NCI-H1930 (cell line): ENCODE measurements at regions not wholly inside any gene's neighbourhood (a gene's known extent, or its start where the extent isn't known, plus 50 kb on each side); places are given as distances from the start of the nearest gene placed in this dataset.
"Not testable (repeated sequence)": the region's sequence is repeated elsewhere in the genome, so short reads cannot be mapped to it uniquely, and the experiment has no call there.

Experiments
- DNase-seq, 2 experiments: peaks; one replicate each; lab custom pipeline; 2025; lab: John Stamatoyannopoulos, UW

- no peak for DNase-seq
These were observed 174.8 kb downstream of the MINAR1 start for GRCh38 chr15:79606831-79607355.

DNA sequence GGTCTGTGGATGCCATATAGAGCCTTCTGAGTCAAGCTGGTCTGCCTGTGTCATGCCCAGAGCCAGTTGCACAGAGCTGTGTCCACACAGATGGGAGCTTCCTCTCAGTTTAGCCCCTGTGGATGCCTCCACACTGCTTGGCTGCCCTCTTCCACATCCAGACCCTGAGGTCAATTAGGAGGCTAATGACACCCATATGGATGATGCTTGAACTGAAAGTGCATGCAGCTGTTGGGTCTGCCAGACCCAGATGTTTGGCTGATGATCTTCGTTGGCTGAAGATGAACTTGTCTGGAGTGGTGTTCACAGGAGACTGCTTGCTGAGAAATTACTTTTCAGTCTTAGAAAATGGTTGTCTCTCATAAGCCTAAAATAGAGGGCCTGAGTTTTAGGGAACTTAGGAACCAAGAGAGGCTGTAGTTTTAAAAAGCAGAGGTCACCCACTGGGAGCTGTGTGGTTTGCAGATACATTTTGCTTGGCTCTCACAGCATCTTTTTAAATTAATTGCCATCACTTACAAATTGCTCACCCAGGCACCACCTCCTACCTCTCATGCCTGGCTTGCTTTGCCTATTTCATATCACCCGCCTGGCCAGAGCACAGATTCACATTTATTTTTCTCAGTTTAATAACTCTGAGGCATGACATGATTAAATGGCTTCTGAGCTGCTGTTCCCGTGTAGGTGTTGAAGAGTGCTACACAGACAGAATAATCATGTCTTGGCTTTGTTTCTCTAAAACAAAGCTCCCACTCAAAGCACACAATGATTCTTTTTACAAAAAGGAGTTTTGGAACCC is 176.1 kb downstream of the MINAR1 start:
- DNase-seq: no peak

DNA sequence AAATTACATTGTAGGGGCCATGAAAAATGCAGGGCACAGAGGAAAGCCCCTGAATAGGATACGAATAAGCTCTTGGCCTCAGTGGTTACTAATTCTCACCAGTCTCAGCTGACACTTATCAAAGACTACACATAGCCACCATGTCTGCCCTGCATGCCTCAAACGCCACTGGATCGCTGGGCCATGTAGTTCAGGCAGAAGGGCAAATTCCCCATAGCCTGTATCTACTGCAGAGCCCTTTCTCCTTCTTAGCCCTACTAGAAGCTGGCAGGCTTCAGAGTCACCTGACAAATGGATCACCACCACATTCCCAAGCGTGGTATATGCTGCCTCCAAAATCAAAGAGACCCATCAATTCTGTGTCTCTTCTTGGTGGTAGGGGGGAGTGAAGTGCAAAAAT is 177.4 kb downstream of the MINAR1 start:
- no peak for DNase-seq

DNA sequence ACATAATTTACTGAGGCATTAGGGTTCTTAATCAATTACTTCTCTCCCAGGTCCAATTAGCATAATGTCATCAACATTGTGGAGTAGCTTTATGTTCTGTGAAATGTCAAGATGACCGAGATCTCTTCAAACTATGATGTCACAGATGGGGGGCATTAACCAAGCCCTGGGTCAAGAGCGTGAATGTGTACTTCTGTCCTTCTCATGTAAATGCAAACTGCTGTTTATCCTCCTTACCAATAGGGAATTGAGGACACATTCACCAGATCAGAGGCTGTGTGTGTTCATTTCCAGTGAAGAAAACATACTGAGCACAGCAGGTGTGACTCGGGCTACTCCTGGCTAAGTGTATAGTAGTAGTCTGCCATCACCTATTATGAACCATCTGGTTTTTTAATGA is 177.9 kb downstream of the MINAR1 start:
- no peak for DNase-seq

- DNase-seq: no peak
These were observed 183.6 kb downstream of the MINAR1 start for GRCh38 chr15:79615754-79616153.

DNA sequence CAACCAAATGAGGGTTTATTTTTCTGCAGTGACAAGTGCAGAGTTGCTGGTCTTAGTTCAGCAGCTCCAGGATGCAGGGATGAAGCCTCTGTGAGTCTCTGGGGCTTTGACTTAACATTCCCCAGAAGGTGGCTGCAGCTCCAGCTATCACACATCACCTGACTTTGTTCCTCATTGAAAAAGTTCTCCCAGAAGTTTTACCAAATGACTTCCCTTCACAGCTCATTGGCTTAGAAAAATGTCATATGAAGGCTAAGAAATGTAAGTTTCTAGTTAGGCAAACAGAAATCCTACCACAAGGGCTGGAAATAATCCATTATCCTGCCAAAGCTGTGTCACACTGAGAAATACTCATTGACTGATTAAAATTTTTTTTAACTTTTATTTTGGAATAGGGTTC is 184.9 kb downstream of the MINAR1 start:
- no peak for DNase-seq

GRCh38 chr15:79620112-79620857 is 188.1 kb downstream of the MINAR1 start:
- no peak for DNase-seq

DNA sequence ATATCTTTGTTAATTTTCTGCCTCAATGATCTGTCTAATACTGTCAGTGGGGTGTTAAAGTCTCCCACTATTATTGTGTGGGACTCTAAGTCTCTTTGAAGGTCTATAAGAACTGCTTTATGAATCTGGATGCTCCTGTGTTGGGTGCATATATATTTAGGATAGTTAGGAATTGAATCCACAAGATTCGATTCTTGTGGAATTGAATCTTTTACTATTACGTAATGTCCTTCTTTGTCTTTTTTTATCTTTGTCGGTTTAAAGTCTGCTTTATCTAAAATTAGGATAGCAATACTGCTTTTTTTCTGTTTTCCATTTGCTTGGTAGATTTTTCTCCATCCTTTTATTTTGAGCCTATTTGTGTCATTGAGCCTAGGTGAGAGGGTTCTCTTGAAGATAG is 189.7 kb downstream of the MINAR1 start:
- not testable (repeated sequence) for DNase-seq

DNA sequence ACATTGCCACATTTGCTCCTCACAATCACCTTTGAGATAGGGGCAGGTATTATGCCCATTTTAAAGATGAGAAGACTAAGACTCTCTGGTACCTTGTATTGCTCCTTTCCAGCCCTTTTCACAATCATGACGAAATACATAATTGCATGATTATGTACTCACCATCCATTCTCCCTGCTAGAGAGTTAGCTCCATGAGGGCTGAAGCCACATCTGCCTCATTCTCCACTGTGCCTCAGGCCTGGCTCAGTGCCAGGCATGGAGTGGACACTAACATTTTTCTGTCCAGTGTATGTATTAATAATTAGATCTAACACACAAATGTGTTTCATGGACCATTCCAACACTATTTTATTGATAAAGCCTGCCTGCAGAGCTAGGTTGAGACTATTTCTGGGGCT is 191.4 kb downstream of the MINAR1 start:
- DNase-seq: no peak

DNA sequence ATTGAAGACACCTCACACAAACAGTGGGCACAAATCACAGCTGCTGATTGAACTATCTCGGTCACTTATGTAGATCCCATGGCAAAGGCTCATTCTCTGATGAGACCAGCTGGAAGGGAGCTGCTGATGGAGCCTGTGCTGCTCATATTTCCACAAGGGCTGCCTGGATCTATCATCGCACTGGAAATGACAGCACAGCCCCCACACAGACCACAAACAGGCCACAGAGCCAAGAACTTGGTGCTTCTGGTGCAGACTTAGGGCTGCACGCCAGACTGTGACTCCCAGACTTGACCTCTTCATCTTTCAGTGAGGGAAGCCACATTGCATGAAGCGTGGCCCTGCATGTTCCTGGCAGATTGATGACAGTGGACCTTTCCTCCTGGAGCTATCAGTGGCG is 197.6 kb downstream of the MINAR1 start:
- DNase-seq: no peak

GRCh38 chr15:79632457-79632856 is 200.3 kb downstream of the MINAR1 start:
- no peak for DNase-seq

GRCh38 chr15:79635149-79635771 is 203.1 kb downstream of the MINAR1 start:
- no peak for DNase-seq

GRCh38 chr15:79635897-79636561 is 203.9 kb downstream of the MINAR1 start:
- no peak for DNase-seq

- no peak for DNase-seq
These were observed 208.1 kb downstream of the MINAR1 start for GRCh38 chr15:79640206-79640605.

GRCh38 chr15:79641841-79642240 is 209.7 kb downstream of the MINAR1 start:
- no peak for DNase-seq

DNA sequence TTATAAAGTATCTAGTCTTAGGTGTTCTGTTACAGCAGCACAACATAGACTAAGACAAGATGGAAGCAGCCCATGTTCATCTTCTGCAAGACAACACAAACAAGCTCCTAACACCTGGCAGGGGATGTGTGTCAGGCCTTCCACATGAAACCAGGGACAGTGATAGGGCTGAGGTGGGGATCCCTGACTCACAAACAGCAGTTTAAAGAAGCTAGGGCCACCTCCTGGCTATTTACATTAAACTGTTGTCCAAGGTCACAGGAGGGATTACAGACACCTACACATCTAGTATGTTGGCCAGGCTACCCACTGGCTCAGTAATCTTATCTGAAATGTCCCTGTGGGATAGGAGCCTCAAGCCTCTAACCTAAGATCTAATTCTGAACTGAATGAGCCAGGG is 211.3 kb downstream of the MINAR1 start:
- no peak for DNase-seq

GRCh38 chr15:79644091-79644490 is 212.0 kb downstream of the MINAR1 start:
- DNase-seq: no peak

DNA sequence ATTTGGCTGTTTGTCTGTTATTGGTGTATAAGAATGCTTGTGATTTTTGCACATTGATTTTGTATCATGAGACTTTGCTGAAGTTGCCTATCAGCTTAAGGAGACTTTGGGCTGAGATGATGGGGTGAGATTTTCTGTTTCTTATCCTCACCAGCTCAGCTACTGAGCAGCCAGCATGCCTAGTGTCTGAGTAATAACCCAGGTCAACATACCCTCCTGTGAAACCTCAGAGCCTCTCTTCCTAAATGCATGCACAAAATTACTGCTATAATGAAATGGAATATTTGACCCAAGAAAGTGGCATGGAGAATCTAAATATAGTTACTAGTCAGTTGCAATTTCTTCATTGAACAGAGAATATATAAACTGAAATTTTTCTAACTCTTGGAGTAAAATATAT is 220.8 kb downstream of the MINAR1 start:
- not testable (repeated sequence) for DNase-seq

GRCh38 chr15:79653533-79653932 is 221.4 kb downstream of the MINAR1 start:
- no peak for DNase-seq

DNA sequence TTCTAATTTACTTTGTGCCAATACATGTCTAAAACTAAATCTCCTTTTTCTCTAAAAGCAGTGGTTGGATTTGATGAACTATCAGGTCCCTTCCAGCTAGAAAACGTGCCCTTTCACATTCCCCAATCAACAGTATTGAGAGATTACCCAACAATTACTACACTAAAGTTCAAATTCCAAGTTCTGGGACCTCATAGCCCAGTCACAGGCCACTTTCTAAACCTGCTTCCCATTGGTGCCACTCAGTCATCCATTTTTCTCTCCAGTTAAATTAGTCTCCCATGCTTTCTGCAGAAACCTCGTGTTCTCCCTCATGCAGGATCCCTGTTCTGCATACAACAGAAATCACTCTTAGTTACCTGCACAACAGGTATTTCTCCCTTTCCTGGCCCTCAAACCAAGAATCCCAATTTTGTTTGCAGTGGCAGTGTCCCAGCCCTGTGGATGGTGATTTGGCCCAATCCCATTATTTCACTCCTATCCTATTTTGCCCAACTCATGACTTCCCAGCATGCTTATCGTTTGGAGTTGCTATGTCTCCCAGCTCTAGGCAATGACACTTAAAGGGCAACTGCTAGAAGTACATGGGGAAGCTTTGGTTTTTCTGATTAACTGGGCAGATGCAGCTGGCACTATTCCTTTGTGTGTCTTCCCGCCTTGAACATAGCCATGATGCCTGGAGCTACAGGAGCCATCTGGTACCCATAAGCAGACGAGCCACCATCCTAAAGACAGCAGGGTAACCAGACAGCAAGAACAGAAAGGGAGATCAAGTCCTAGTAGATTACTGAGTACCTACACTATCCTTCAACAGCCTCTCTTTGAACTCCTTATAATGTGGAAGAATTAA is 224.2 kb downstream of the MINAR1 start:
- no peak for DNase-seq

DNA sequence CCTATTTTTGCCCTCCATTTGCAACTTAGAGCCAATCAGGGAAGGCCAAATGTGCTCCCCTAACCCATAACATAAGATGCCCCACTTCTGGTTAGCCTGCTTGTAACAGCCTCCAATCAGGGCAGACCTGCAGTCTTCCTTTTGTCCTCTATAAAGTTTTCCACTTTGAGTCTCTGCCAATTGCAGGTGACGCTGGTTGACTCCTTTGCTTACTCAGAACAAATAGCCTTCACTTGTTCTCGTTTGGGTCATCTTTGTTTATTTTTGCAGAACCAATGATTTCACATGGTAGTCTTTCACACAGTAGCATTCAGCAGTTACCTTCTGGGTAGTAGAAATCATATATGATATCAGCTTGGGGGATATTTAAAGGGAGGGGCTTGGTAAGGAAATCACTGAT is 225.6 kb downstream of the MINAR1 start:
- no peak for DNase-seq
